T-helper 1 cell treated with Interleukin-12 subunit alpha and Interleukin-12 subunit beta and Interleukin-4 antibody, amounts not matched to agents 30 μg/mL and 1 μg/mL, for 36 hours (primary cell): ENCODE measurements at regions not wholly inside any gene's neighbourhood (a gene's known extent, or its start where the extent isn't known, plus 50 kb on each side); places are given as distances from the start of the nearest gene placed in this dataset.
"Not testable (repeated sequence)": the region's sequence is repeated elsewhere in the genome, so short reads cannot be mapped to it uniquely, and the experiment has no call there.

Source experiments
- H3K27ac Mint-ChIP-seq: one replicate; pipeline ENCODE4 v1.8.0; 2021; ENCODE audit warnings: mild to moderate bottlenecking, mixed read lengths
- H3K27me3 Mint-ChIP-seq: one replicate; pipeline ENCODE4 v1.8.0; 2021; ENCODE audit warnings: low read depth, mixed read lengths
- H3K36me3 Mint-ChIP-seq: one replicate; pipeline ENCODE4 v1.8.0; 2021; ENCODE audit warnings: low read depth, mixed read lengths
- H3K4me1 Mint-ChIP-seq: one replicate; pipeline ENCODE4 v1.8.0; 2021; ENCODE audit warnings: low read depth, mixed read lengths
- H3K4me3 Mint-ChIP-seq: one replicate; pipeline ENCODE4 v1.8.0; 2021; ENCODE audit warnings: mild to moderate bottlenecking, moderate library complexity, mixed read lengths
- H3K9me3 Mint-ChIP-seq: one replicate; pipeline ENCODE4 v1.8.0; 2021; ENCODE audit warnings: mixed read lengths

DNA sequence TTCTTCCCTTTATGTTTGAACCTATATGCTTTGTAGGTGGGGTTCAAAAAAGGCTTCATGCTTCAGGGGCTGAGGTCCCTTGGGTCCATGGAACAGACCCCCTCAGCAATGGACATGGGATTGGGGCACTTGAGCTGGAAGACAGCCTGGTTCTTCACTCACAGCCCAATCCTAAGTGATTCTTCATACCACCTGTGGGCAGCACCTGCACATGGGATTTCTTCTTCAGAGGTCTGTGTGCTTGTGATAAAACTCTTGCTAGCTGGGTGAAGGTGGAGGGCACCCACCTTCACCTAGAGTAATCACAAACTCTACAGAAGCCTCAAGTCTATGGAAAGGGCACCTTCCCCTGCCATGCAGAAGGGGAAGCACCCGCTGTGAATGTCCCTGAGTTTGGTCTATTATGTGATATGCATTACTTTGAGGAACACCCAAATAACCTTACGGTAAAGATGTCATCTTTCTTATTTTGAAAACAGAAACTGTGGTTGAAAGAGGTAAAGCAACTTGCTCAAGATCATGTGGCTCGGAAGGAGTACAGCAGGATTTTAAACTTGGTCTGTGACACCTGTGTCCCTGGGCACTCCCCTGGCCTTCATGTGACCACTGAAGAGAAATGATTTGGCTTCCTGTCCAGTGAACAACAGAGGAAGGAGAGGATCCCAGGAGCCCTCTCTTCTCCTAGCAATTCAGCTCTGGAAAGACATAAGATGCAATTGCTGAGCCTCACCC is 469.5 kb upstream of the ZMIZ1 start:
- H3K9me3 Mint-ChIP-seq: no peaks in the 10 kb centered on the region
- H3K4me1 Mint-ChIP-seq: no peaks in the 10 kb centered on the region
- no peak overlapping the region for H3K4me3 Mint-ChIP-seq
- no peaks in the 10 kb centered on the region for H3K36me3 Mint-ChIP-seq
- no peak overlapping the region for H3K27ac Mint-ChIP-seq
- H3K27me3 Mint-ChIP-seq: no peaks in the 10 kb centered on the region

DNA sequence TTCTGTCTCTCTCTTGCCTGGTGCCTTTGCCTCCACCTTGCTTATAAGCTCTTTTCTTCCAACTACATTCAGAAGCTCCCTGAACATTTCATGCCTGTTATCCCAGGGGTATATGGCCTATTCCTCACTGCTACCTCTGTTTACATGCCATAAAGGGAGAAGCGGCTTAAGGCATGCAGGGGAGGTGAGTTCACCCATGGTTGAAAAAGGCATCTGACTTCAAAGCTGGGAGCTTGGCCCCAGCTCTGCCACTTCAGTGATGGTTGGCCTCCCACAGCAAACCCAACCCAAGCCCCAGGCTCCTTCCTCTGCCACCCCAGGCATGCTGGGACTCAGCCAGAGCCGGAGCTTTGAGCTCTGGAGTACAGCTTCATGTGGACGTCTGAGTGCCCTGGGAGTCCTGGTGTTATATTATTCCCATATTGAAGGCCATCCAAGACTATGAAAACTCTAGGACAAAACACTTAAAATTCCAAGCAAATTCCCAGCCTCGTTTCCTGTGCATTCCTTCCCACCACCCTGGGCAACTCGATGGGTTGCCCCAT is 468.6 kb upstream of the ZMIZ1 start:
- no peaks in the 10 kb centered on the region for H3K9me3 Mint-ChIP-seq
- no peaks in the 10 kb centered on the region for H3K27me3 Mint-ChIP-seq
- no peak overlapping the region for H3K4me3 Mint-ChIP-seq
- H3K36me3 Mint-ChIP-seq: no peaks in the 10 kb centered on the region
- H3K27ac Mint-ChIP-seq: no peak overlapping the region
- no peaks in the 10 kb centered on the region for H3K4me1 Mint-ChIP-seq

DNA sequence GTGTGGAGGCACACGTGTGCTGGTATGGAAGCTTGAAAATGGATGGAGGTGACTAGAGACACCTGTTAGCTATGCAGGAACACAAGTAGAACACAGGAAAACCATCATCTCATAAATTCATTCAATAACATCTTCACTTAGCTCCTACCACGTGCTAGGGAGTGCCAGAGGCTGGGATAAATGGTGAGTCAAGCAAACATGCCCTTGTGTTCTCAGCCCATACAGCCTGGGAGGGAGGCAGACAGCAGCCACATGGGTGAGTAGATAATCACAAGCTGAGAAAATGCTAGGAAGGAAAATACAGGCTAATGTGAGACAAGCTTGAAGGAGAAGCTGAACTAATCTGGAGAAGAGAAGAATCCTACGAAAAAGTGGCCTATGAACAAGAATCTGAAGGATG is 468.0 kb upstream of the ZMIZ1 start:
- no peaks in the 10 kb centered on the region for H3K9me3 Mint-ChIP-seq
- H3K27ac Mint-ChIP-seq: no peak overlapping the region
- H3K36me3 Mint-ChIP-seq: no peaks in the 10 kb centered on the region

DNA sequence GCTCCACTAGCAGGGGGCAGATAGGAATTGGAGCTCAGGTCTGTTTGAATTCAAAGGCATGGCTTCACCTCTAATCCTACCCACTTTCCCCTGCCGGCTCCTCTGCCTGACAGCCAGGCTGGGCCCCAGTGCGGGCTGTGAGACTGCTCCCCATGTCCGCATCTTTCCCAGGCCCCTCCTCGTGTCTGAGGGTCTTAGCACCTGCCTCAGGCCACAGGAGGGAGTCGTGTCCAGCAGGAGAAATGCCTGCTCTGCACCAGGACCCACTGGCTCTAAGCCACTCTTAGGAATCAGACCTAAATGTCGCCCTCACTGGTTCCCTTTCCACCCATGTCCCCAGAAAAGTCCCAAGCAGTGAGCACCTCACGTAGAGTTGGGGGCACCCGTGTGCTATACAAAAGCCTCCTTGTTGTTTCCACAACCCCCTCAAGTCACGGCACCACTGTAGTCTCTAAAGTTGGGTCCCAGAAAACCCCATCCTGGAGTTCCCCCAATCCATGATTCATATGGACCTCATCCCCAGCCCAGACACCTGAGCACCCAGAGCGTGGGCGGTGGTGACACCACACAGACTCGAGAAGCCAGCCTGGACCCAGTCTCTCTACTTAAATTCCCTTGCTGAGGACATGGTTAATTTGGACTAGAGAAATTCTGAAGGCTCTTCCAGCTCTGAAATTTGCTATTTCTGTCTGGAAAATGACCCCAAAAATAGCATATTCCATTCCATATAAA is 466.4 kb upstream of the ZMIZ1 start:
- Mint-ChIP-seq H3K9me3 (no peaks in the 10 kb centered on the region), H3K27me3 (no peaks in the 10 kb centered on the region), H3K4me3 (no peak overlapping the region), H3K27ac (no peak overlapping the region), H3K4me1 (no peaks in the 10 kb centered on the region), H3K36me3 (no peaks in the 10 kb centered on the region)

More for the DNA sequence above, 468.0 kb upstream of the ZMIZ1 start:
- no peaks in the 10 kb centered on the region for H3K27me3 Mint-ChIP-seq
- H3K4me3 Mint-ChIP-seq: no peak overlapping the region
- H3K4me1 Mint-ChIP-seq: no peaks in the 10 kb centered on the region

DNA sequence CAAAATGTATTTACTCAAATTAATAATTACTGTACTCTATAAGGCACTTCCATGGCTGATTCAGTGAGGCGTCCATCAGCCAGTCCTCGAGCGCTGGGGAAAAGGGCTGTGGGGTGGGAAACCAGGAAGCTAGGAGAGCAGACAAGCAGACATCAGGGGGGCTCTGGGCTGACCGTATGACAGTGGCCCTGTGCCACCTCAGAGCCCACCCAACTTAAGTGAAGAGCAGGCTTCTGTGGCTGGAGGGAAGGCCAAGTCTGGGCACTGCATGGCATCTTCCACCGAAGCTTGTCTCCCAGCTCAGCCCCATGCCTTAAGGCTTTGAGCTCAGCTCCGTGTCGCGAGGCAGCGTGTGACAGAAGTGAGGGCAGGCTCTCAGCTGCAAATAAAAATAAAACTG is 464.5 kb upstream of the ZMIZ1 start:
- H3K4me1 Mint-ChIP-seq: no peaks in the 10 kb centered on the region
- no peaks in the 10 kb centered on the region for H3K27me3 Mint-ChIP-seq
- no peak overlapping the region for H3K27ac Mint-ChIP-seq
- H3K4me3 Mint-ChIP-seq: no peak overlapping the region
- H3K36me3 Mint-ChIP-seq: no peaks in the 10 kb centered on the region
- peaks cover 5% of the 10 kb centered on the region for H3K9me3 Mint-ChIP-seq

DNA sequence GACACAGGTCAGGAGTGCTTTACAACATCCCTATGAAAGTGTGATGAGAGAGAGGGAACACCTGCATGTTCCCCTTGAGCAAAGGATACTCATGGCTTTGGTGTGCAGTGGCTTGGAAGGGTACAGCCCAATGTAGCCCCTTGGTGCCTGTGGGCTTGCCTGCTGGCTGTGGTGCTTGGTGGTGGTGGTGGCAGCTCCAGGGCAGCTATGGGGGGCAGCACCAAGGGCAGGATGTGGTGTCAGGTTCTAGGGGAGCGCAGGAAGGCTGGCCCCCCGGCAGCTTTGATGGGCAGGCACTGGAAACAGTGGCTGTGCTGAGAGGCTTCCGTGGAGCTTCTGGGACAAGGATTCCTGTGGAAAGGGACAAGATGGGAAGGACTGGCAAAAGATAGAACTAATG is 464.0 kb upstream of the ZMIZ1 start:
- Mint-ChIP-seq H3K36me3 (no peaks in the 10 kb centered on the region), H3K4me3 (no peak overlapping the region), H3K27me3 (no peaks in the 10 kb centered on the region), H3K9me3 (peaks cover 6% of the 10 kb centered on the region), H3K27ac (no peak overlapping the region), H3K4me1 (no peaks in the 10 kb centered on the region)

DNA sequence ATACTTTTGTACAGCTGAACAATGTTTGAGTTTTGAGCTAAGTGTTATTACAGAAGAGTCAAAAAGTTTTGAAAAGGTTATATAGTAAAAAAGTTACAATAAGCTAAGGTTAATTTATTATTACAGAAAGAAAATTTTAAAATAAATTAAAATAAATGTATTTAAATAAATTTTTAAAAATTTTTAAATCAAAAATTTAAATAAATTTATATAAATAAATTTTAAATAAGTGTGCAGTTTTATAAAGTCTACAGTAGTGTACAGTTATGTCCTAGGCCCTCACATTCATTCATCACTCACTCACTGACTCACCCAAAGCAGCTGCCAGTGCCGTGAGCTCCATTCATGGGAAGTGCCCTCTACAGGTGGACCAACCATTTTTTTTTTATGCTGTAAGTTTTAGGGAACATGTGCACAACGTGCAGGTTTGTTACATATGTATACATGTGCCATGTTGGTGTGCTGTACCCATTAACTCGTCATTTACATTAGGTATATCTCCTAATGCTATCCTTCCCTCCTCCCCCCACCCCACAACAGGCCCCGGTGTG is 462.9 kb upstream of the ZMIZ1 start:
- Mint-ChIP-seq H3K4me1 (no peaks in the 10 kb centered on the region), H3K27me3 (peaks cover 3% of the 10 kb centered on the region), H3K27ac (no peak overlapping the region), H3K4me3 (no peak overlapping the region), H3K9me3 (peaks cover 10% of the 10 kb centered on the region), H3K36me3 (no peaks in the 10 kb centered on the region)

DNA sequence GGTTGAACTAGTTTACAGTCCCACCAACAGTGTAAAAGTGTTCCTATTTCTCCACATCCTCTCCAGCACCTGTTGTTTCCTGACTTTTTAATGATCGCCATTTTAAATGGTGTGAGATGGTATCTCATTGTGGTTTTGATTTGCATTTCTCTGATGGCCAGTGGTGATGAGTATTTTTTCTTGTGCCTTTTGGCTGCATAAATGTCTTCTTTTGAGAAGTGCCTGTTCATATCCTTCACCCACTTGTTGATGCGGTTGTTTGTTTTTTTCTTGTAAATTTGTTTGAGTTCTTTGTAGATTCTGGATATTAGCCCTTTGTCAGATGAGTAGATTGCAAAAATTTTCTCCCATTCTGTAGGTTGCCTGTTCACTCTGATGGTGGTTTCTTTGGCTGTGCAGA is 462.0 kb upstream of the ZMIZ1 start:
- H3K4me3 Mint-ChIP-seq, H3K36me3 Mint-ChIP-seq, H3K9me3 Mint-ChIP-seq, H3K4me1 Mint-ChIP-seq, H3K27ac Mint-ChIP-seq, H3K27me3 Mint-ChIP-seq: not testable (repeated sequence)

DNA sequence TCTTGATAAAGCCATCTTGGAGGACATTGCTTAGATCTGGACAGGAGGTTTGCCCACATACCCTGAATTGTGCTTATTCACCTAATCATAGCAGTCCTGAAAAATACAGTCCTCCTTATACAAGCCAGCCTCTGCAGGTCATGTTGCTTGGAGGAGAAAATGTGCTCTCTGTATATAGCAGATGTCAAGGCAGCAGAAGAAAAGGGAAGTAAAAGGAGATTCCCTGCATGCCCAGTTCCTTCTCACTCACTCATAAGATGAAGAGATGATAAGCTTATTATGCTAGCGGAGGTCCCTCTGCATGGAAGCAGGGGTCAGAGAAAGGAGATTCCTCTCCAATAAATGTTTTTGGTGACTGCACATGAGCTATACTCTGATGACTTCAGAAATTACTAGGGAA is 458.8 kb upstream of the ZMIZ1 start:
- H3K4me1 Mint-ChIP-seq: no peaks in the 10 kb centered on the region
- H3K27me3 Mint-ChIP-seq: peaks cover 7% of the 10 kb centered on the region
- H3K27ac Mint-ChIP-seq: no peak overlapping the region
- H3K9me3 Mint-ChIP-seq: peaks cover 10% of the 10 kb centered on the region
- H3K36me3 Mint-ChIP-seq: no peaks in the 10 kb centered on the region
- no peak overlapping the region for H3K4me3 Mint-ChIP-seq

DNA sequence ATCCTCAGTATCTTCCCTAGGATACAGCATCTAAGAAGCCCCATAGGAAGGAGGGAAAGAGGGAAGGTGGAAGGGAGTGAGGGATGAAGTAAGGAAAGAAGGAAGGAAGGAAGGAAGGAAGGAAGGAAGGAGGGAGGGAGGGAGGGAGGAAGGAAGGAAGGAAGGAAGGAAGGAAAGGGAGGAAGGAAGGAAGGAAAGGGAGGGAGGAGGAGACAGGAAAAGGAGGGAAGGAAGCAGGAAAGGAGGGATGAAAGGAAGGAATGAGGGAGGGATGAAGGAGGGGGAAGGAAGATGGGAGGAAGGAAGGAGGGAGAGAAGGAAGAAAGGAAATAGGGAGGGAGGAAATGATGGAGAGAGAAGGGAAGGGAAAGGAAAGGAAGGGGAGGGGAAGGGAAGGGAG is 455.6 kb upstream of the ZMIZ1 start:
- Mint-ChIP-seq H3K27ac (no peak overlapping the region), H3K4me3 (no peak overlapping the region), H3K9me3 (peaks cover 10% of the 10 kb centered on the region), H3K27me3 (peaks cover 11% of the 10 kb centered on the region), H3K36me3 (no peaks in the 10 kb centered on the region), H3K4me1 (no peaks in the 10 kb centered on the region)

DNA sequence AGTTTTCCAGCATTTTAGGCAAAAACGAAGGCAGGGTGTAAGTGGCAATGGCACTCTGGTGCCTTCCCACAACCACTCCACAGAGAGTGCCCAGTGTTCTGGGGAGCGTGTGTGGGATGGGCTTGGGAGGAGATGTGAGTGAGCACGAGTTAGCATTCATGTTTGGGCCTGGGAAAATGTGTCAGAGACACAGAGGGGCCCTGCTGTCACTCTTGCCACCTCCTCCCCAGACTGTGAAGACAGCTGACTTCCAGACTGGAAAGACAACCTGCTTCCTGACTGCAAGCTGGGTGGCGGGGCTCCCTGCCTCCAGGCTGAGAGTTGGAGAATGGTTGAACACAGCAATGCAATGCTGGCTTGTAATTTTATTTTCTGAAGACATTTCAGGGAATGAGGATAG is 454.5 kb upstream of the ZMIZ1 start:
- no peaks in the 10 kb centered on the region for H3K4me1 Mint-ChIP-seq
- H3K27me3 Mint-ChIP-seq: peaks cover 11% of the 10 kb centered on the region
- H3K36me3 Mint-ChIP-seq: no peaks in the 10 kb centered on the region
- H3K9me3 Mint-ChIP-seq: peaks cover 5% of the 10 kb centered on the region
- H3K27ac Mint-ChIP-seq: no peak overlapping the region
- no peak overlapping the region for H3K4me3 Mint-ChIP-seq

DNA sequence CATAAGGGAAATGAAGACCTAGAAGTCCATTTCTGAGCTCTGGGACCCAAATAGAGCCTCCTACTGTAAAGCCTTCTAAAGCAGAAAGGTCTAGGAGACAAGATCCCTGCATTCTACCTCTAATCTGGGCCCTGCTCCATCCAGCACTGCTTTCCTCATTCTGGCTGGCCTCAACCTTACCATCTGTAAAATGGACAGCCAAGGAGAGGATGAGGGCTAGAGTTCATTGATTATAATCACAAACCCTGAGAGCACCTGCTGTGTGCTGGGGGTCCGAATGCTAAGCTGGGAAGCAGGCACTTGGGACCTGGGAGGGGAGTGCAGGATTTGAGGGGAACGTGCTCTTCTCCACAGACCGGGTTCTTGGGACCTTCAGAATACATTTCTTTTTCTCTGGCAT is 454.0 kb upstream of the ZMIZ1 start:
- no peak overlapping the region for H3K4me3 Mint-ChIP-seq
- H3K27me3 Mint-ChIP-seq: peaks cover 11% of the 10 kb centered on the region
- no peaks in the 10 kb centered on the region for H3K36me3 Mint-ChIP-seq
- no peak overlapping the region for H3K27ac Mint-ChIP-seq
- H3K4me1 Mint-ChIP-seq: no peaks in the 10 kb centered on the region
- peaks cover 3% of the 10 kb centered on the region for H3K9me3 Mint-ChIP-seq

DNA sequence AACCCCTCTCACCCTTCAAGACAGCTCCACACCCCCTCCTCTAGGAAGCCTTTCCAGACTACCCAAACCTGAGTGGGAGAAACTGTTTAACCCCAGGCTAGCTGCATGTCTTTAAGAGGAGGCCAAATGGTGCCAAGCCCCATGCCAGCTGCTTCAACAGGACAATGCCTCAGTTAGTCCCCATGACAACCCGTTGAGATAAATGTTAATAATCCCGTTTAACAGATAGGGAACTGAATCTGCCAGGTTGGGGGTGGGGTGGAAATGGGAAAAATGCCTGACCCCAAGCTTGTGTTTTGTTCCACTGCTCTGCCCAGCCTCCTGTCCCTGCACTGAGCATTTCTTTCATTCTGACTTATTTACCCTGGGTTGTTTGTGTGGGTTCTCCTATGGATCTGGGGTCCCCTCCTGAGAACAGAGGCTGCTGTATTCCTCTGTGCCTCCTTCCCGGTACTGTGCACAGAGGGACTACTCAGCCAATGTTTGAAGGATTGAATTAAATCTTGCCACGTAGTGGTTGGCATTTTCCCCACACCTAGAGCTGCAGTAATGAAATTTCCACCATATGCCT is 452.6 kb upstream of the ZMIZ1 start:
- H3K27me3 Mint-ChIP-seq: peaks cover 8% of the 10 kb centered on the region
- H3K27ac Mint-ChIP-seq: no peak overlapping the region
- H3K4me1 Mint-ChIP-seq: no peaks in the 10 kb centered on the region
- no peaks in the 10 kb centered on the region for H3K9me3 Mint-ChIP-seq
- H3K36me3 Mint-ChIP-seq: no peaks in the 10 kb centered on the region
- no peak overlapping the region for H3K4me3 Mint-ChIP-seq

DNA sequence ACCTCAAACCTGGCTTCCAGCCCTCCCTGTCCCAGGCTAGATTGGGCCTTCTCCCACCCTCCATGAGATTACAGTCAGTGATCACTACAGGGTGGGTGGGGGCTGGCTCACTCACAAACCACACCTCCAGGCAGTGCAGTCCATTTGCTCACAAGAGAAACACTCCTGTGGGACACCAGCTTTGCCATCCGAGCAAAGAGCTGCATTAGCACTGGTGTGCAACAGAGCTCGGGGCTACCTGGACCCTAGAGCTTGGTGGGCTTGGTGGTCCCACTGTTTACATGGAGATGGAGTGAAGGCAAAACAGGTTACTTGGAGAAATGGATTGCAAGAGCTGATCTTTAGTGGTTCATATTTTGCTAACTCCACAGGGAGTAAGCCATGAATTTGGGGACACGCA is 451.7 kb upstream of the ZMIZ1 start:
- Mint-ChIP-seq H3K36me3 (no peaks in the 10 kb centered on the region), H3K27me3 (peaks cover 7% of the 10 kb centered on the region), H3K4me1 (no peaks in the 10 kb centered on the region), H3K9me3 (no peaks in the 10 kb centered on the region), H3K27ac (no peak overlapping the region), H3K4me3 (no peak overlapping the region)

DNA sequence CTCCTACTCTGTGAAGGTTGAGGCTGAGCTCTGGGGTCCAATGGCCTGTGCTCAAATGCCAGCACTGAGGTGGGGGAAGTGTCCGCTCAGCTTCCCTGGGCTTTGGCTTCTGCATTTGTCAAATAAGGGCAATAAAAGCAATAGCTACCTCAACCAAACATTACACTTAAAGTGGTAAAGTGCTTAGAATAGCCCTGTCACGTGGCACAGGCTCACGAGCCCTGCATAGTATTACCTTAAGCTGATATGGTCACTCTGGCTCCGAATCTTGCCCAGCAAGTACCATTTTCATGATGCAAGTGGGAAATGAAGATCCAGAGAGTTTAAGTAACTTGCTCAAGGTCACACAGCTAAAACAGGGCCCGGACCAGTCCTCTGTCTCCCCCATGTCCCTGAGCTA is 451.1 kb upstream of the ZMIZ1 start:
- no peaks in the 10 kb centered on the region for H3K4me1 Mint-ChIP-seq
- H3K36me3 Mint-ChIP-seq: no peaks in the 10 kb centered on the region
- no peak overlapping the region for H3K27ac Mint-ChIP-seq

More for the DNA sequence above, 451.1 kb upstream of the ZMIZ1 start:
- H3K4me3 Mint-ChIP-seq: no peak overlapping the region
- H3K27me3 Mint-ChIP-seq: peaks cover 3% of the 10 kb centered on the region
- no peaks in the 10 kb centered on the region for H3K9me3 Mint-ChIP-seq
